ENCODE measurements at regions not wholly inside any gene's neighbourhood (a gene's known extent, or its start where the extent isn't known, plus 50 kb on each side); places are given as distances from the start of the nearest gene placed in this dataset.
"Not testable (repeated sequence)": the region's sequence is repeated elsewhere in the genome, so short reads cannot be mapped to it uniquely, and the experiment has no call there.

GRCh38 chr4:126395664-126396063, 1080.9 kb downstream of the FAT4 start:
- DNase-seq = no peak

GRCh38 chr4:126396121-126396520, 1081.4 kb downstream of the FAT4 start:
- no peak for DNase-seq

DNA sequence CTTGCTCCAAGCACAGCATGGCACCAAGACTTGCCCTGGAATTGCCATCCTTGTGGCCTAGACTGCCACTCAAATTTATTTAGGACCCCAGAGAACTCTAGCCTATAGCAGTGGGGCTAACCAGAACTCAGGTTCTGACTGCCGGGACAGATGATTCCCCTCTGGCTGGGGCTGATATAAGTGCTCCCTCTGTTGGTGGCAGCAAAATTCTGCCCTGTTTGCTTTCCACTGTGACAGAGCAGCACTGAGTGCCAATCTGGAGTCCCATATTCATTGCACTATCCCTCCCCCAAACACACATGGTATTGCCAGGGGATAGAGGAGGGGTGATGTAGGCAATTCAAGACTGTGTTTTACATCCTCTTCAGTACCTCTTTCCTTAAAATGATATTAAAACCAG, 1081.9 kb downstream of the FAT4 start:
- no peak for DNase-seq

GRCh38 chr4:126404549-126404948, 1089.8 kb downstream of the FAT4 start:
- no peak for DNase-seq

DNA sequence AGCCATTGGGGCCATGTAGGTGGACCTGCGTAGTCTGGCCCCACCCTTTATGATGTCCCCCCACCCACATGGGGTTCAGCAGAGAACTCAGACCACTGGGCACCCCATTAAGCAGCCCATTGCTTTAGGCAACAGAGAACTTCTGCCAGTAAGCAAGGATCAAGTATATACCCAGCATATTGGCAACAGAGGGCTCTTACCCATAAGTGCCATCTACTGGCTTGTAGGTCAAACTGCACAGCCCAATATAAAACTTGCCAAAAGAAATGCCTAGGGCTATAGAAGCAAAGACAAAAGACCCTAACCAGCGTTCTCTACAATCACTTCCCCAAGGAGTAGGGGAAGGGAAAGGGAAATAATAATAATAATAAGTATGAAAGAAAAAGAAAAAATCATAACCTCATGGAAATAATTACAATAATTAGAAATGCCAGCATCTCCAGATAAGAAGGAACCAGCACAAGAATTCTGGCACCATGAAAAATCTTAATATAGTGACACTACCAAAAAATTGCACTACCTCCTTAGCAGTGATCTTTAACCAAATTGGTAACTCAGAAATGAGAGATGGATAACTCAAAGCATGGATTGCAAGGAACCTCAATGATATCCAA, 1090.7 kb downstream of the FAT4 start:
- no peak for DNase-seq

- DNase-seq = no peak
Observed at GRCh38 chr4:126409746-126410145, 1095.0 kb downstream of the FAT4 start.

DNA sequence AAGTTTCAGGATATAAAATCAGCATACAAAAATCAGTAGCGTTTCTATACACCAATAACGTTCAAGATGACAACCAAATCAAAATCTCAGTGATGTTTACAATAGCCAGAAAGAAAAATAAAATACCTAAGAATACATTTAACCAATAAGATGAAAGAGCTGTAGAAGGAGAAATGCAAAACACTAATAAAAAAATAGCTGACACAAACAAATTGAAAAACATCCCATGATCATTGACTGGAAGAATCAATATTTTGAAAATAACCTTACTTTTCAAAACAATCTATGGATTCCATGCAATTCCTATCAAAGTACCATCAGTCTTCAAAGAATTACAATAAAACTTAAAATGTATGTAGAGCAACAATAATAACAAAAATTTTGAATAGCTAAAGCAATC, 1096.3 kb downstream of the FAT4 start:
- DNase-seq = no peak

DNA sequence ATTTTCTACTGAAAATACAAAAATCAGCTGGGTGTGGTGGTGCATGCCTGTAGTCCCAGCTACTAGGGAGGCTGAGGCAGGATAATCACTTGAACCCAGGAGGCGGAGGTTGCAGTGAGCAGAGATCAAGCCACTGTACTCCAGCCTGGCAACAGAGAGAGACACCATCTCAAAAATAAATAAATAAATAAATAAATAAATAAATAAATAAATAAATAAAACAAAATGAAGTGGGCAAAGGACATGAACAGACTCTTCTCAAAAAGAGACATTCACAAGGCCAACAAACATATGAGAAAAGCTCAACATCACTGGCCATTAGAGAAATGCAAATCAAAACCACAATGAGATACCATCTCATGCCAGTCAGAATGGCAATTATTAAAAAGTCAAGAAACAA, 1097.6 kb downstream of the FAT4 start:
- DNase-seq = not testable (repeated sequence)

DNA sequence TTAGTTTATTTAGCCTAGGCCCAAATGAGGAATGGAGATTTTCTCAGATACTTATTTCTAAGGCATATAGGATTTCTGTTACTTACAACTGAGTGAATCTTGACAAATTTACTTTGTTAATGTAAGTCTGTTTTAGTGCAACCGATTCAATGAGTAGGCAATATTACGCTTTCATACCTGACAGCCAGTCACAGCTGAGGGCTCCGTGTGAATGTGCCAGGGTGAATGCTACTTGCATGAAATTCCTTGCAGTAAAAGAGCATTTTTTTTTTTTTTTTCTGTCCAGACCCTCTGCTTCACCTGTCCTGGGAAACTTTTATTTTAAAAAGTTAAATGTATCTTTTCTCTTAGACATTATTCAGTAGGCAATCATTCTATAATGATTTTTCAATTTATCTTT, 1100.0 kb downstream of the FAT4 start:
- DNase-seq = no peak

DNA sequence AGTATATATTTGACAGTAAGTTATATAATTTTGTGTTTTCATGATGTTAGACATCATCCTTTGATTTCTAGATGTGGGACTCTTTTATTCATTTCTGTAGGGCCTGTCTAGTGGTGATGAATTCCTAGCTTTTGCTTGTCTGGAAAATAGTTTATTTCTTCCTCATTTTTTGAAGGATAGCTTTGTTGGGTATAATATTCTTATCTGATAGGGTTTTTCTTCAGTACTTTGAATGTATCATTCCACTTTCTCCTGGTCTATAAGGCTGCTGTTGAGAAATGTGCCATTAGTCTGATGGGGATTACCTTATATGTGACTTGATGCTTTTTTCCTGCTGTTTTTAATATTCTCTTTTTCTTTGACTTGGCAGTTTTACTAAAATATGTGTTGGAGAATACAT, 1104.5 kb downstream of the FAT4 start:
- DNase-seq = no peak

DNA sequence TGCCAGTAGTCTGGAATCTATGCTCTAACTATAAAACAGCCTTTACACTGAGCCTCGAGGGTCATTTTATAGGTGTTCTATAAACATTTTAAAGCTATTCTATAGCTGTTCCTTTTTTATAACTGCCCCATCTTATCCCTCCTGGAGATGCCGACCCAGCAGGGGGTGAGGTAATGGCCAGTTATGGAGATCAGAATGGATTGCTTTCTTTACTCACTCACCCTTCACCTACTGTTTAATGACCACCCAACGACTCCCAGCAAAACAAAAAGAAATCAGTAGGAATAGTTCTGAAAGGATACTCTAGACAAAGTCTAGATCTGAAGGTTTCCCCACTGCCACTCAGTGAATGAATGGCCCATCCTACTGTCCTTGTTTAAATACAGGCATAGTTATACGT, 1113.1 kb downstream of the FAT4 start:
- DNase-seq = no peak

DNA sequence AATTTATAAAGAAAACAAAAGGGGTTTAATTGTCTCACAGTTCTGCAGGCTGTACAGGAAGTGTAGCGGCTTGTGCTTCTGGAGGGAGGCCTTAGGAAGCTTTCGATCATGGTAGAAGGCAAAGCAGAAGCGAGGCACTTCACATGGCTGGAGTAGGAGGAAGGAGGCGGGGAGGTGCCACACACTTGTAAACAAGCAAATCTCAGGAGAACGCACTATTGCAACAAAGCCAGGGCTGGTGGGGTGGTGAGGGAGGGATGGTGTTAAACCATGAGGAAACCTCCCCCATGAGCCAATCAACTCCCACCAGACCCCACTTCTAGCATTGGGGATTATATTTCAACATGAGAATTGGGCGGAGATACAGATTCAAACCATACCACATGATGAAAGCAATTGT, 1116.3 kb downstream of the FAT4 start:
- DNase-seq = no peak

GRCh38 chr4:126435491-126435890, 1120.7 kb downstream of the FAT4 start:
- DNase-seq = no peak

DNA sequence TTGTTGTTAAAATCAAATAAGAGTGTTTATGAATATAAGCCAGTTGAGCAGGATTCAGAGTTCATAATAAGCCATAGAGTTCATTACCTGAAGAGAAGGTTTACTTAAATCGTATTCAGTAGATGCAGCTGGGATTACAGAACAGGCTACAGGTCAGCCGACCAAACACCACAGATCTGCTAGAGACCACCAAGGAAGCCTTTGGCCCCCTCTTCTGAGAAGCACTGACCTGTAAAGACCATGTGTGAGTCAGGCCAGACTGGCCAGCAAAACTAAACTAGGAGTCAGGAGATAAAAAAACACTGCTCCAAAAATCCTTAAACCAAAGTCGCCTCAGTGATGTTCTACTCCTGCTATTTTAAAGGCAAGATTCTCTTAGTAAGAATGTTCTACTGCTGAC, 1125.5 kb downstream of the FAT4 start:
- no peak for DNase-seq

DNA sequence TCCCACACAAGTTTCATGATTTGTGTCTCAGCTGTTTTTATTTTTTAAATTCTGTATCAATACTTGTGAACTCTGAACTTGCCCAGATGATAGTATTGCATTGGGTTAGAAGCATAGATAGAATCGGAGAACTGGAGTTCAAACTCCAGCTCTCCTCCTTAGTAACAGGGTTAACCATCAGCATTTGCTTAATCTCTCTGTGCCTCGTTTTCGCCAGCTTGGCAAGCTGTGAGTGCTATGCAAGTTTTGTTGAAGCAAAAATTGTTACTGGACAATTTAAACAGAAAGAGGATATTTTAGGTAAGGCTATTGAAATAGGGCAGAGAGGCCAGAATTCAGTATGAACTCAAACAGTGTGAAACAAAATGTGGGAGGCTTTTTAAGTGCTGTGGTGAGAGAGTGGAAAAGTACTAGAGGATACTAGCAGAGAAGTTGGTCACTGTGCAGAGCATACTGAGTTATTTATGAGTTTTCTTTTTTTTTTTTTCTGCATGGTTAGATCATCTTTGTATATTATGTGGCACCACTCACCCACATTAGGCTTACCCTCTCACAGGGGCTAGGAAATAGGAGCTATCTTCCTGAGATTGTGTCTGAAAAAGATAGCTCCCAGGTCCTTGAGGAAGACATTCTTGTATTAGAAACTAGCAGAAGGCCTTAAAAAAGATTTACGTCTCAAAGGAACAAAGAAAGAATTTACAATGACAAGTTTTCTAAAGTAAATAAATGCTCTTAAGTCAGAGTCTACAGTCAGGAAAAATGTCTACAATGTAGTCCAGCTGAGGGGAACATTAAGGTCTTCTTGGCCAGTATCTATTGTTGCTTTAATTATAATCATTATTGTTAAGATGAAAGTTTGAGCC, 1126.6 kb downstream of the FAT4 start:
- no peak for DNase-seq

- DNase-seq = no peak
Observed at GRCh38 chr4:126445596-126445995, 1130.8 kb downstream of the FAT4 start.

- no peak for DNase-seq
Observed at GRCh38 chr4:126446917-126447316, 1132.2 kb downstream of the FAT4 start.

- no peak for DNase-seq
Observed at GRCh38 chr4:126448086-126448845, 1133.5 kb downstream of the FAT4 start.

- DNase-seq = no peak
Observed at GRCh38 chr4:126451237-126451873, 1136.6 kb downstream of the FAT4 start.

GRCh38 chr4:126455865-126456264, 1141.1 kb downstream of the FAT4 start:
- DNase-seq = no peak

- no peak for DNase-seq
Observed at GRCh38 chr4:126458993-126459392, 1144.2 kb downstream of the FAT4 start.

DNA sequence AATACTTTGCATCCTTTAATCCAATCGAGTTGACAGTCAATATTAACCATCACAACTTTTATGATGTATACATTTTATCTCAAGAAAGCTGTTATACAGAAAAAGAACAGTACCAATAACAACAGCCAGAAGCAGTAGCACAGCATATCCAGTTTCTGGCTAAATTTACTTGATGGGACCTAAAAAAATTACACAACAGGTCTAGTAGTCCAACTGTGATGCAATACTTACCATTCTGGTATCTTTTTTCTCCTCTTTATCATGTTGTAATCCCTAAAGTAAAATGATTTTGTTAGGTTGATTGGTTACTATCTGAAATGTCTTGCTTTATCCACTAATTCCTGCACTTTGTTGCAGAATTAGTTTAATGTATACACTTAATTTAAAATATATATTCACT, 1150.6 kb downstream of the FAT4 start:
- DNase-seq = no peak

DNA sequence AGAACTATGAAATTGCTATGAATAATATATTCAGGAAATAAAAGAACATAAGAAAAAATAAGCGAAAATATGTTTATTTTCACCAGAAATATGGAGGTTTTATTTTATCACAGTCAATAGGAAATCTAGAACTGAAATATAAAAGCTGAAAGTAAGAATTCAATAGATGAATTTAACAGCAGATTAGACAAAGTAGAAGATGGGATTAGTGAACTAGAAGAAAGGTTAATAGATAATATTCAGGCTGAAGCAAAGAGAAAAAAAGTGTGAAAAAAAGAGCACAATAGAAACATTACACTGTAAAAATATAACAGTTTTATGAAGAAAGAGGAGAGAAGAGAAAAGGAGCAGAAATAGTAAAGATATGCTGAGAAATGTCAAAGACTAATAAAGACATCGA, 1152.1 kb downstream of the FAT4 start:
- DNase-seq = no peak
